Panc1 (cell line): ENCODE measurements at regions not wholly inside any gene's neighbourhood (a gene's known extent, or its start where the extent isn't known, plus 50 kb on each side); places are given as distances from the start of the nearest gene placed in this dataset.

Experiments
- ATAC-seq: fragments of 200-7000 bp; cut with Tn5 transposase; 2 replicates; pipeline ENCODE4 v1.9.1; 2020; ENCODE audit warnings: mild to moderate bottlenecking, moderate library complexity
- BruUV-seq: library from RNA; stranded (reverse); fragments of 400-500 nt; replicated peaks from 2 replicates; lab custom pipeline; 2021; lab: Mats Ljungman, UMichigan
- CTCF ChIA-PET: fragments of 300-600 bp; sonication (Branson Sonifier 250); formaldehyde crosslinking; loops from one replicate; lab custom pipeline; 2022; ENCODE audit warnings: antibody characterized with exemption; lab: Charles Lee
- POLR2A ChIA-PET: fragments of 300-600 bp; sonication (Branson Sonifier 250); formaldehyde crosslinking; loops from one replicate; lab custom pipeline; 2022; ENCODE audit warnings: antibody characterized with exemption; lab: Charles Lee
- DNase-seq: peaks from one replicate; pipeline ENCODE4 v3.0.0-alpha.2; 2010; ENCODE audit warnings: low read depth, low spot score
- H3K27ac ChIP-seq: 2 replicates; pipeline ENCODE4 v1.5.1; 2011; ENCODE audit warnings: mild to moderate bottlenecking, low read length, inconsistent platforms
- H3K27me3 ChIP-seq: fragments of 200-500 bp; sonication (Bioruptor generic); 2 replicates; pipeline ENCODE4 v1.6.0; 2014; ENCODE audit warnings: low read length, inconsistent platforms; ENCODE audit not compliant: control insufficient read depth, insufficient read depth
- H3K36me3 ChIP-seq: fragments of 200-500 bp; sonication (Bioruptor generic); 2 replicates; pipeline ENCODE4 v1.5.1; 2014; ENCODE audit warnings: inconsistent platforms, mild to moderate bottlenecking, low read length, moderate library complexity; ENCODE audit not compliant: control insufficient read depth, insufficient read depth
- H3K4me1 ChIP-seq: 2 replicates; pipeline ENCODE4 v1.5.1; 2011; ENCODE audit warnings: inconsistent platforms, mild to moderate bottlenecking, low read length, moderate library complexity; ENCODE audit not compliant: control insufficient read depth, insufficient read depth
- H3K4me3 ChIP-seq, 2 experiments: 2 replicates each; pipeline ENCODE4 v1.5.1; 2011 to 2012; ENCODE audit warnings: low read depth in 2 of 2, low read length in 2 of 2, mild to moderate bottlenecking in 2 of 2, inconsistent platforms in 1 of 2, moderate library complexity in 1 of 2
- H3K9me3 ChIP-seq: fragments of 200-500 bp; sonication (Bioruptor generic); 2 replicates; pipeline ENCODE4 v1.5.1; 2014; ENCODE audit warnings: low read depth, mild to moderate bottlenecking, inconsistent platforms, low read length, moderate library complexity; ENCODE audit not compliant: control insufficient read depth, insufficient read depth
- POLR2AphosphoS5 ChIP-seq: IDR thresholded peaks from 2 replicates; pipeline ENCODE4 v1.6.1; 2012; ENCODE audit warnings: mild to moderate bottlenecking, low read depth, low read length, moderate library complexity
- SIN3A ChIP-seq: IDR thresholded peaks from 2 replicates; pipeline ENCODE4 v1.6.1; 2012; ENCODE audit warnings: low read depth, mild to moderate bottlenecking, low read length, moderate library complexity, borderline replicate concordance; ENCODE audit not compliant: insufficient read depth
- TCF7L2 ChIP-seq: IDR thresholded peaks from 2 replicates; pipeline ENCODE4 v1.6.1; 2011; ENCODE audit warnings: mild to moderate bottlenecking, low read depth, low read length, inconsistent platforms
- in situ Hi-C: cut with HindIII; loops from 2 replicates; pipeline ENCODE4 v1.10.0; 2016; ENCODE audit warnings: low sequenced_read_pairs, low pct_unique_long_range_greater_than_20kb
- intact Hi-C: fragments of 100-400 bp; cut with micrococcal nuclease; formaldehyde crosslinking; loops from one replicate; pipeline ENCODE4 v1.10.0; 2022; ENCODE audit not compliant: unreplicated experiment
- TF ChIP-seq, protein P1 (sequence below), 2 experiments: IDR thresholded peaks; 2 replicates each; pipeline ENCODE4 v1.6.1; 2011 to 2012; ENCODE audit warnings: low read depth in 2 of 2, control low read depth in 1 of 2, low read length in 1 of 2, mild to moderate bottlenecking in 1 of 2, moderate library complexity in 1 of 2; ENCODE audit not compliant: insufficient read depth in 1 of 2
- TF ChIP-seq, protein P2 (sequence below): fragments of 450-650 bp; IDR thresholded peaks from 2 replicates; pipeline ENCODE4 v1.5.1; 2017; ENCODE audit warnings: mild to moderate bottlenecking

DNA sequence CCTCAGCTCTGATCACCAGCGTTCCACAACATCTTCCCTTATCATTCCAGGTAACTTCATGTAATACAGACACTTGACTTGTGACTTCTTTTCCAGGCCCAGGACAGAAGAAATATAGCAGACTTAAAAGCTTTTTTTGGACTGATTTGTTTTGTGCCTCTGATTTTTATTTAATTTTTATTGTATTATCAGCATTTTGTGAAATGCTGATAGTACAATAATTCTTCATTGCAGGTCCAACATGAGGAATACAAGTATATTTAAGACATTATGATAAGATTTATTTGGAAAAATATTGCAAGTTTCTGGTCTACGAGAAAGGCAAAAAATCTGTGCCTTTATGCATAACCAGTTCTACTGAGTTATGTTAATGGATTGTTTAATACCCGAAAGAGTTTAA, 94.5 kb upstream of the THUMPD2 start:
- BruUV-seq = no TSS peak

DNA sequence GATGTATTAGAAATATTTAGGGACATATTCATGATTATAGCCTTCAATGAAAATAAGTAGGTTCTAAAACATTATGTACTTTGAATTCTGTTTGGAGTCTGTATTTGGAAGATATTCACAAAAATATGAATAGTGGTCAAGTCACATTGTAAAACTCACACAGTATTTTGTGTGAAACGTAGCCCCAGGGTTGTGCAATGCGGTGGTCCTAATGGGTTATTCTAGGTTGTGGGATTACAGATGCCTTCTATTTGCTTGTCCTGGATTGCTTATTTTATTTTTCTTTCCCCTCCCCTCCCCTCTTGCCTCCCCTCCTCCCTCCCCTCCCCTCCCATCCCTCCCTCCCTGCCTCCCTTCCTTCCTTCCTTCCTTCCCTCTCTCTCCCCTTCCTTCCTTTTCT, 93.7 kb upstream of the THUMPD2 start:
- DNase-seq (no peak), ATAC-seq (no peak)
- no peak for TF ChIP-seq SIN3A
- TF ChIP-seq, protein P1, sequence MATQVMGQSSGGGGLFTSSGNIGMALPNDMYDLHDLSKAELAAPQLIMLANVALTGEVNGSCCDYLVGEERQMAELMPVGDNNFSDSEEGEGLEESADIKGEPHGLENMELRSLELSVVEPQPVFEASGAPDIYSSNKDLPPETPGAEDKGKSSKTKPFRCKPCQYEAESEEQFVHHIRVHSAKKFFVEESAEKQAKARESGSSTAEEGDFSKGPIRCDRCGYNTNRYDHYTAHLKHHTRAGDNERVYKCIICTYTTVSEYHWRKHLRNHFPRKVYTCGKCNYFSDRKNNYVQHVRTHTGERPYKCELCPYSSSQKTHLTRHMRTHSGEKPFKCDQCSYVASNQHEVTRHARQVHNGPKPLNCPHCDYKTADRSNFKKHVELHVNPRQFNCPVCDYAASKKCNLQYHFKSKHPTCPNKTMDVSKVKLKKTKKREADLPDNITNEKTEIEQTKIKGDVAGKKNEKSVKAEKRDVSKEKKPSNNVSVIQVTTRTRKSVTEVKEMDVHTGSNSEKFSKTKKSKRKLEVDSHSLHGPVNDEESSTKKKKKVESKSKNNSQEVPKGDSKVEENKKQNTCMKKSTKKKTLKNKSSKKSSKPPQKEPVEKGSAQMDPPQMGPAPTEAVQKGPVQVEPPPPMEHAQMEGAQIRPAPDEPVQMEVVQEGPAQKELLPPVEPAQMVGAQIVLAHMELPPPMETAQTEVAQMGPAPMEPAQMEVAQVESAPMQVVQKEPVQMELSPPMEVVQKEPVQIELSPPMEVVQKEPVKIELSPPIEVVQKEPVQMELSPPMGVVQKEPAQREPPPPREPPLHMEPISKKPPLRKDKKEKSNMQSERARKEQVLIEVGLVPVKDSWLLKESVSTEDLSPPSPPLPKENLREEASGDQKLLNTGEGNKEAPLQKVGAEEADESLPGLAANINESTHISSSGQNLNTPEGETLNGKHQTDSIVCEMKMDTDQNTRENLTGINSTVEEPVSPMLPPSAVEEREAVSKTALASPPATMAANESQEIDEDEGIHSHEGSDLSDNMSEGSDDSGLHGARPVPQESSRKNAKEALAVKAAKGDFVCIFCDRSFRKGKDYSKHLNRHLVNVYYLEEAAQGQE (IDR thresholded peaks at IDR 0.05; ENCODE audit: insufficient read depth in 1 of 2, low read depth in 2 of 2, low read length in 1 of 2) = no peak
- no peak for TF ChIP-seq POLR2AphosphoS5
- TF ChIP-seq TCF7L2 = no peak
- TF ChIP-seq, protein P2, sequence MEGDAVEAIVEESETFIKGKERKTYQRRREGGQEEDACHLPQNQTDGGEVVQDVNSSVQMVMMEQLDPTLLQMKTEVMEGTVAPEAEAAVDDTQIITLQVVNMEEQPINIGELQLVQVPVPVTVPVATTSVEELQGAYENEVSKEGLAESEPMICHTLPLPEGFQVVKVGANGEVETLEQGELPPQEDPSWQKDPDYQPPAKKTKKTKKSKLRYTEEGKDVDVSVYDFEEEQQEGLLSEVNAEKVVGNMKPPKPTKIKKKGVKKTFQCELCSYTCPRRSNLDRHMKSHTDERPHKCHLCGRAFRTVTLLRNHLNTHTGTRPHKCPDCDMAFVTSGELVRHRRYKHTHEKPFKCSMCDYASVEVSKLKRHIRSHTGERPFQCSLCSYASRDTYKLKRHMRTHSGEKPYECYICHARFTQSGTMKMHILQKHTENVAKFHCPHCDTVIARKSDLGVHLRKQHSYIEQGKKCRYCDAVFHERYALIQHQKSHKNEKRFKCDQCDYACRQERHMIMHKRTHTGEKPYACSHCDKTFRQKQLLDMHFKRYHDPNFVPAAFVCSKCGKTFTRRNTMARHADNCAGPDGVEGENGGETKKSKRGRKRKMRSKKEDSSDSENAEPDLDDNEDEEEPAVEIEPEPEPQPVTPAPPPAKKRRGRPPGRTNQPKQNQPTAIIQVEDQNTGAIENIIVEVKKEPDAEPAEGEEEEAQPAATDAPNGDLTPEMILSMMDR = no peak
- BruUV-seq = no TSS peak
- intact Hi-C loops (no loop called here), in situ Hi-C loops (no loop called here)
- CTCF ChIA-PET = no interaction called here
- Histone ChIP-seq H3K4me1 (no peaks in the 10 kb centered on the region; the same call in 1 of the 2 replicates), H3K27me3 (no peaks in the 10 kb centered on the region), H3K27ac (no peak overlapping the region), H3K4me3 (no peak overlapping the region), H3K9me3 (peaks cover 4% of the 10 kb centered on the region; the same call in 1 of the 2 replicates), H3K36me3 (no peaks in the 10 kb centered on the region)
- POLR2A ChIA-PET = no interaction called here

More for the DNA sequence above, 94.5 kb upstream of the THUMPD2 start:
- DNase-seq (no peak), ATAC-seq (no peak)
- H3K36me3 ChIP-seq = no peaks in the 10 kb centered on the region
- in situ Hi-C loops = no loop called here
- ChIA-PET CTCF (no interaction called here), POLR2A (no interaction called here)
- intact Hi-C loops = no loop called here
- TF ChIP-seq TCF7L2 (no peak), SIN3A (no peak), POLR2AphosphoS5 (no peak)
- TF ChIP-seq, protein P2 = no peak
- TF ChIP-seq, protein P1 (IDR thresholded peaks at IDR 0.05; ENCODE audit: insufficient read depth in 1 of 2, low read depth in 2 of 2, low read length in 1 of 2) = no peak
- H3K9me3 ChIP-seq = peaks cover 4% of the 10 kb centered on the region; the same call in 1 of the 2 replicates
- no peak overlapping the region for H3K27ac ChIP-seq
- no peaks in the 10 kb centered on the region; the same call in 1 of the 2 replicates for H3K4me1 ChIP-seq
- no peak overlapping the region for H3K4me3 ChIP-seq
- no peaks in the 10 kb centered on the region for H3K27me3 ChIP-seq
